22Rv1 (cell line): ENCODE measurements at regions not wholly inside any gene's neighbourhood (a gene's known extent, or its start where the extent isn't known, plus 50 kb on each side); places are given as distances from the start of the nearest gene placed in this dataset.

ENCODE experiments used
- ZFX ChIP-seq: fragments of 450-650 bp; IDR thresholded peaks from 2 replicates; pipeline ENCODE4 v1.6.1; 2017; ENCODE audit warnings: antibody characterized with exemption, borderline replicate concordance
- TF ChIP-seq, protein P1 (sequence below): fragments of 450-650 bp; IDR thresholded peaks from 2 replicates; pipeline ENCODE4 v1.5.1; 2017; ENCODE audit warnings: mild to moderate bottlenecking

DNA sequence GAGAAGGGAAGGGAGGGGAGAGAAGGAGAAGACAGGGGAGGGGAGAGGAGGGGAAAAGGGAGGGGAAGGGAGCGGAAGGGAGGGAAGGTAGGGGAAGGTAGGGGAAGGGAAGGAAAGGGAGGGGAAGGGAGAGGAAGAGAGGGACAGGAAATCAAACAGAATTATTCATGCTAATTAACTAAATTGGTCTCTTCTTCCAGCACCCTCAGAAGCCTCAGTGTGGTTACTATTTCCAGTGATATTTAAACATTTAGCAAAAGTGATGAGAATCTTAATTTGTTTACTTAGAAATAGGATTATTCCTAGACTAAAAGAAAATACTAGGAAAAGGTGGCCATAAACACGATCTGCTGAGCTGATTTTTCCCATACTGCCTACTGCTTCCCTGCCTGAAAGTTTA, 193.1 kb upstream of the CPEB2 start:
- TF ChIP-seq, protein P1, sequence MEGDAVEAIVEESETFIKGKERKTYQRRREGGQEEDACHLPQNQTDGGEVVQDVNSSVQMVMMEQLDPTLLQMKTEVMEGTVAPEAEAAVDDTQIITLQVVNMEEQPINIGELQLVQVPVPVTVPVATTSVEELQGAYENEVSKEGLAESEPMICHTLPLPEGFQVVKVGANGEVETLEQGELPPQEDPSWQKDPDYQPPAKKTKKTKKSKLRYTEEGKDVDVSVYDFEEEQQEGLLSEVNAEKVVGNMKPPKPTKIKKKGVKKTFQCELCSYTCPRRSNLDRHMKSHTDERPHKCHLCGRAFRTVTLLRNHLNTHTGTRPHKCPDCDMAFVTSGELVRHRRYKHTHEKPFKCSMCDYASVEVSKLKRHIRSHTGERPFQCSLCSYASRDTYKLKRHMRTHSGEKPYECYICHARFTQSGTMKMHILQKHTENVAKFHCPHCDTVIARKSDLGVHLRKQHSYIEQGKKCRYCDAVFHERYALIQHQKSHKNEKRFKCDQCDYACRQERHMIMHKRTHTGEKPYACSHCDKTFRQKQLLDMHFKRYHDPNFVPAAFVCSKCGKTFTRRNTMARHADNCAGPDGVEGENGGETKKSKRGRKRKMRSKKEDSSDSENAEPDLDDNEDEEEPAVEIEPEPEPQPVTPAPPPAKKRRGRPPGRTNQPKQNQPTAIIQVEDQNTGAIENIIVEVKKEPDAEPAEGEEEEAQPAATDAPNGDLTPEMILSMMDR: no peak
- TF ChIP-seq ZFX: no peak
